ENCODE measurements at regions not wholly inside any gene's neighbourhood (a gene's known extent, or its start where the extent isn't known, plus 50 kb on each side); places are given as distances from the start of the nearest gene placed in this dataset.
"Not testable (repeated sequence)": the region's sequence is repeated elsewhere in the genome, so short reads cannot be mapped to it uniquely, and the experiment has no call there.

DNA sequence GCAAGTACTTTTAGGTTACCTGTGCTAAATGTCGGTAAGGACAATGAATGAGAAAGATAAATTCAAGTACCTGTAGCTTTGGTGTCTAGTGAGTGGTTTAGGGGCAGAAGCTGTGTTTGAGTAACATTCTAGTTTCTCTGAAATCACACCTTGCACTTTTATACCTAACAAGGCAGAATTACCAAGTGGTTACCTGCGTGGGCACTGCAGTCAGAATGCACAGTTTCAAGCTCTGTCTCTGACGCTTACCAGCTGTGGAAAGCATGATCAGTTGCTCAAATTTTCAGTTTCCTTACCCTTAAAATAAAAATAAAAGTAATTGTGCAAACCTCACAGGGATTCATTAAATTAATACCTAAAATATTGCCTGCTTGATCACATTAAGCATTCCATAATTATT, 846.9 kb upstream of the VRK2 start:
- Mint-ChIP-seq H3K4me3 (no peak overlapping the region), H3K36me3 (ENCODE audit: low read depth) (no peaks in the 10 kb centered on the region), H3K27me3 (ENCODE audit: insufficient read depth) (no peaks in the 10 kb centered on the region), H3K4me1 (ENCODE audit: low read depth) (no peaks in the 10 kb centered on the region), H3K27ac (no peak overlapping the region), H3K9me3 (peaks cover 12% of the 10 kb centered on the region)
- no peak for DNase-seq (ENCODE audit: low spot score)
- intact Hi-C loops (cut with micrococcal nuclease) = no loop called here

DNA sequence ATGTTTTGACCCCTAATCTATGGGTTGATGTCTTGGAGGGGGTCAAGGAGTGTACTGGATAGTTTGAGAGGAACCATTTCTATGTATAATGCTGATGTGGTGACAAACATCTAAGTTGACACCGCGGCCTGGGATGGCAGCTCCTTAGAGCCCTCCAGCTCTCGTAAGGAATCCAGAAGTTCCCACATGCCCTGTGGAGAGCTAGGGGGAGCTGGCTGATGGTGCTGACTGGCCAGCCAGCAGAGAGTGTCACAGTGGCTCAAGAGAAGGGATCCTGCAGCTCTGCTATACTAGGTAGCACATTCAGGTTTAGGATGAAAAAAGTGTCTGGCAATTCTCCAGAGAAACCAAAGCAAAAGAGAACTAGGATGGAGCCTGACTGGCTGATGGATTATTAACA, 842.2 kb upstream of the VRK2 start:
- no peaks in the 10 kb centered on the region for H3K36me3 Mint-ChIP-seq (ENCODE audit: low read depth)
- DNase-seq (ENCODE audit: low spot score) = no peak
- intact Hi-C loops (cut with micrococcal nuclease) = no loop called here
- no peaks in the 10 kb centered on the region for H3K27me3 Mint-ChIP-seq (ENCODE audit: insufficient read depth)
- H3K4me1 Mint-ChIP-seq (ENCODE audit: low read depth) = no peaks in the 10 kb centered on the region
- no peak overlapping the region for H3K4me3 Mint-ChIP-seq
- H3K27ac Mint-ChIP-seq = no peak overlapping the region
- H3K9me3 Mint-ChIP-seq = peaks cover 8% of the 10 kb centered on the region

DNA sequence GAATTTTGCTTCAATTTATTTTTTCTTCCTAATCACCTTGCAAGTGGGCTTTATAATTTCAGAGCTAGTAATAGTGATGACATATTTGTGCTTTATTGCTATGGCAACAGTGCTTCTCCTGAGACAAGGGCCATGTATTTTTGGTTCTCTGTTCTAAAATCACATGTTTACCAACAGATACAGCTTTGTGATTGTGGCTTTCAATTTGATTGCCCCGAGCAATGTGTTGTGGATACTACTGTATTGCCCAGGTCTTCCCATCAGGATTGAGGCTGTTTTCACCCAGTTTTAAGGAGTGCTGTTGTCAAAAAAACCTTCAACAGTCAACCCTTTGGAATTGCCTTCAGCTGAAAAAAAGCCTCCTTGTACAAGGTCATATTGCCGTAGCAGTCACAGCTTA, 841.4 kb upstream of the VRK2 start:
- intact Hi-C loops (cut with micrococcal nuclease) = no loop called here
- H3K27me3 Mint-ChIP-seq (ENCODE audit: insufficient read depth) = no peaks in the 10 kb centered on the region
- no peaks in the 10 kb centered on the region for H3K36me3 Mint-ChIP-seq (ENCODE audit: low read depth)
- no peak overlapping the region for H3K27ac Mint-ChIP-seq
- H3K4me1 Mint-ChIP-seq (ENCODE audit: low read depth) = no peaks in the 10 kb centered on the region
- H3K4me3 Mint-ChIP-seq = no peak overlapping the region
- peaks cover 8% of the 10 kb centered on the region for H3K9me3 Mint-ChIP-seq
- DNase-seq (ENCODE audit: low spot score) = no peak

DNA sequence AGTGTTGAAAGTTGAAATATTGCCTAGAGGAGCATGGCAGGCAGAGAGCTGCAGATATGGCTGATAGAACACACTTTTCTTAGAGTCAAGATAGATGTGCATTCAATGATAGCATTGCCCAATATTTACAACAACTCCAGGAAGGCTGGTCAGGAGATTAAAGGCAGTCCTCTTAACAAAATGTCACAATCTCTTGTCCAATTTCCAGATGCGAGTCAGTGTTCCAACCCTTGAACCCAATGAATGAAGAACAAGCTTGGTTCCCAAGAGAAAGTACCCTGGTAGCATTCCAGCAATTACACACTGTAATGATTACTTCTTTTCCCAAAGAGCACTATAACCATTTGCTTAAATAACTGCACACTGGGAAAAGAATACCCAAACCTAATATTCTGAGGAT, 839.4 kb upstream of the VRK2 start:
- H3K4me1 Mint-ChIP-seq (ENCODE audit: low read depth) = no peaks in the 10 kb centered on the region
- no peaks in the 10 kb centered on the region for H3K27me3 Mint-ChIP-seq (ENCODE audit: insufficient read depth)
- intact Hi-C loops (cut with micrococcal nuclease) = no loop called here
- peaks cover 8% of the 10 kb centered on the region for H3K9me3 Mint-ChIP-seq
- no peaks in the 10 kb centered on the region for H3K36me3 Mint-ChIP-seq (ENCODE audit: low read depth)
- no peak overlapping the region for H3K27ac Mint-ChIP-seq
- no peak overlapping the region for H3K4me3 Mint-ChIP-seq
- no peak for DNase-seq (ENCODE audit: low spot score)

DNA sequence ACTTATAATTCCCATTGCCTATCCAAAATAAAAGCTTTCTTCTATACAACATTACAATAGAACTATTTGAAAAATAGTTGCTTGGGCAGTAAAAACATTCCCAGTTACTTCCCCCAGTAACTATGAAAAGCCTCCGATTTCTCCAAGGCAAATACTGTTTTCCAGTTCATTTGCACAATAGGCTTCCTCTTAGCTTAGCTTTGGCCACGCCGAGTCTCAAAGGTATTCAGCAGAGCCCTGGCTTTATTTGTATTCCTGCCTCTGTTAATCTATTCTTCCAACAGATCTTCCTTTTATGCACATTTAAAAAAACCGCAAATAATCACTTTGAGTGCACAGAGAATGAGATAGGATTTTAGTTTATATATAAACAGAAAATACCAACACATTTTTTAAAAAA, 836.8 kb upstream of the VRK2 start:
- DNase-seq (ENCODE audit: low spot score) = no peak
- no peaks in the 10 kb centered on the region for H3K36me3 Mint-ChIP-seq (ENCODE audit: low read depth)
- no peak overlapping the region for H3K27ac Mint-ChIP-seq
- no peaks in the 10 kb centered on the region for H3K27me3 Mint-ChIP-seq (ENCODE audit: insufficient read depth)
- intact Hi-C loops (cut with micrococcal nuclease) = no loop called here
- no peak overlapping the region for H3K4me3 Mint-ChIP-seq
- H3K9me3 Mint-ChIP-seq = peaks cover 11% of the 10 kb centered on the region
- H3K4me1 Mint-ChIP-seq (ENCODE audit: low read depth) = no peaks in the 10 kb centered on the region

DNA sequence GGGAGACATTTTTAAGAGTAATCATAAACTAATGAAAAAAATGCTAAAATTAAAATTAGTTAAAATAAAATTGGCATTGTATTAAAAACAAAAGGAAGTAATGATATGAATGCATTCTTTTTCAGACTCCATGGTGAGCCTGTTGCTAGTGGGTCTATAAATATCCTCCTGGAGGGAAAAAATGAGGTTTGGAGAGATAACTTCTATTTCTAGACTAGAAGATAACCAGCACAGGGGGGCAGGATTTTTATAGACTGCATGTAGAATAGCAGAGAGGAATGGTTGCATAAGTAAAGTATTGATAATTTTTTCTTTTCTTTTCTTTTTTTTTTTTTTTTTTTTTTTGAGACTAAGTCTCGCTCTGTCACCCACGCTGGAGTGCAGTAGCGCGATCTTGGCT, 835.8 kb upstream of the VRK2 start:
- H3K27ac Mint-ChIP-seq = no peak overlapping the region
- no peak overlapping the region for H3K4me3 Mint-ChIP-seq
- no peaks in the 10 kb centered on the region for H3K4me1 Mint-ChIP-seq (ENCODE audit: low read depth)
- intact Hi-C loops (cut with micrococcal nuclease) = no loop called here
- H3K9me3 Mint-ChIP-seq = peaks cover 11% of the 10 kb centered on the region
- no peak for DNase-seq (ENCODE audit: low spot score)
- no peaks in the 10 kb centered on the region for H3K36me3 Mint-ChIP-seq (ENCODE audit: low read depth)
- no peaks in the 10 kb centered on the region for H3K27me3 Mint-ChIP-seq (ENCODE audit: insufficient read depth)

DNA sequence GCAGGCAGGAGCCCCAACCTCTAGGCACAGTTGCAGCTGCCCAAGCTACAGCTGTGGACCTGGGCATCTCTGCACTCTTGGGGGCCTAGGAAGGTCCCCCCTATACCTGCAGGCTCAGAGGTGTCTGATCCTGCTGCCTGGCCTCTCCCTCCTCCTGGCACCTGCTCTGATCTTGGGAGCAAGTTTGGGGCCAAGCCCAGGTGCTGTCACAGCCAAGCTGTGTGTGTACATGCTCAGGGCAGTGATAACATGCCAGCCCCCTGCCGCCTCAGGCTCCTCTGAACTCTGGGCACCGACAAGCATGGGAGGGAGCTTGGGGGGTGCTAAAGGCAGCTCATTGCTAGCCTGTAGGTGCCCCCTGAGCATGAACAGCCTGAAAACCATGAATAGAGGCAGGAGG, 829.6 kb upstream of the VRK2 start:
- no peaks in the 10 kb centered on the region for H3K27me3 Mint-ChIP-seq (ENCODE audit: insufficient read depth)
- H3K4me3 Mint-ChIP-seq = no peak overlapping the region
- DNase-seq (ENCODE audit: low spot score) = no peak
- H3K9me3 Mint-ChIP-seq = peaks cover 10% of the 10 kb centered on the region
- intact Hi-C loops (cut with micrococcal nuclease) = no loop called here
- H3K4me1 Mint-ChIP-seq (ENCODE audit: low read depth) = no peaks in the 10 kb centered on the region
- no peaks in the 10 kb centered on the region for H3K36me3 Mint-ChIP-seq (ENCODE audit: low read depth)
- no peak overlapping the region for H3K27ac Mint-ChIP-seq

DNA sequence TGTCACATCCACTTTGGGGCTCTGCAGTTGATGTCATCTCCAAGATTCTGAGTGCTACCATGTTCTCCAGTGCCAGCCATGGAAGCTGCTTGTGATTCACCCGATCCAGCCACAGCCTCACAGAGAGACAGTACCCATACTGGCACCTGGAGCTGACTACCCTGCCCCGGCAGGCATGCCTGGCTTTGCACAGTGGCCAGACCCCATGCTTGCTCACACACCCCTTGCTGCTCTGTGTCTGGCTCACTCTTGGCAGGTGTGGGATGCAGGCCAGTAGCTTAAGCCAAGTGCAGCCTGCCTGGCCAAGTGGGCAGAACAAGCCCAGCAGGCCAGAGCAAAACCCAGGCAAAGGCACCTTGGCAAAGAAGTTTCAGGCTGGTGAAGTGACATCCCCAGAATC, 828.4 kb upstream of the VRK2 start:
- Mint-ChIP-seq H3K27ac (no peak overlapping the region), H3K4me3 (no peak overlapping the region), H3K36me3 (ENCODE audit: low read depth) (no peaks in the 10 kb centered on the region), H3K9me3 (peaks cover 8% of the 10 kb centered on the region), H3K4me1 (ENCODE audit: low read depth) (no peaks in the 10 kb centered on the region), H3K27me3 (ENCODE audit: insufficient read depth) (no peaks in the 10 kb centered on the region)
- intact Hi-C loops (cut with micrococcal nuclease) = no loop called here
- no peak for DNase-seq (ENCODE audit: low spot score)

DNA sequence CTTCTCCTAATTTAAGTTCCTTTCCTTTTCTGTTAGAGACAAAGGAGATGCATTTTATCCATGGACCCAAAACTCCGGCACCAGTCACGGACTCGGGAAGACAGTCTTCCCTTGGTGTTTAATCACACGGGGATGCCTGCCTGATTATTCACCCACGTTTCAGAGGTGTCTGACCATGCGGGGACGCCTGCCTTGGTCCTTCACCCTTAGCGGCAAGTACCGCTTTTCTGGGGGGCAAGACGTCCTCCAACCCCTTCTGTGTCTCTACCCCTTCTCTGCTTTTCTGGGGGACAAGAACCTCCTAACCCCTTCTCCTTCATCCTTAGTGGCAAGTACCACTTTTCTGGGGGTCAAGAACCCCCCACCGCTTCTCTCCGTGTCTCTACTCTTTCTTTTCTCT, 816.9 kb upstream of the VRK2 start:
- H3K9me3 Mint-ChIP-seq; DNase-seq (ENCODE audit: low spot score): not testable (repeated sequence)

DNA sequence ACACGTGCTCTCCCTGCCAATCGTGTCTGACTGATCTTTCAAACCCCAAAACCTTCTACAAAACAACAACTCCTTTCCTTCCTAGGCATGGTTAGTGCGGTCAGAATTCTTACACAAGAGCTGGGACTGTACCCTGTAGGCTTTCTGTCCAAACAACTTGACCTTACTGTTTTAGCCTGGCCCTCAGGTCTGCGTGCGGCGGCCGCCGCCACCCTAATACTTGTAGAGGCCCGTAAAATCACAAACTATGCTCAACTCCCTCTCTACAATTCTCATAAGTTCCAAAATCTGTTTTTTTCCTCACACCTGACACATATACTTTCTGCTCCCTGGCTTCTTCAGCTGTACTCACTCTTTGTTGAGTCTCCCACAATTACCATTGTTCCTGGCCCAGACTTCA, 814.3 kb upstream of the VRK2 start:
- DNase-seq (ENCODE audit: low spot score); H3K4me1 Mint-ChIP-seq (ENCODE audit: low read depth); H3K27ac Mint-ChIP-seq; H3K27me3 Mint-ChIP-seq (ENCODE audit: insufficient read depth); intact Hi-C loops (cut with micrococcal nuclease); H3K9me3 Mint-ChIP-seq; H3K36me3 Mint-ChIP-seq (ENCODE audit: low read depth); H3K4me3 Mint-ChIP-seq: not testable (repeated sequence)

More for the DNA sequence above, 816.9 kb upstream of the VRK2 start:
- intact Hi-C loops (cut with micrococcal nuclease); H3K27me3 Mint-ChIP-seq (ENCODE audit: insufficient read depth); H3K36me3 Mint-ChIP-seq (ENCODE audit: low read depth); H3K4me1 Mint-ChIP-seq (ENCODE audit: low read depth); H3K27ac Mint-ChIP-seq; H3K4me3 Mint-ChIP-seq: not testable (repeated sequence)

DNA sequence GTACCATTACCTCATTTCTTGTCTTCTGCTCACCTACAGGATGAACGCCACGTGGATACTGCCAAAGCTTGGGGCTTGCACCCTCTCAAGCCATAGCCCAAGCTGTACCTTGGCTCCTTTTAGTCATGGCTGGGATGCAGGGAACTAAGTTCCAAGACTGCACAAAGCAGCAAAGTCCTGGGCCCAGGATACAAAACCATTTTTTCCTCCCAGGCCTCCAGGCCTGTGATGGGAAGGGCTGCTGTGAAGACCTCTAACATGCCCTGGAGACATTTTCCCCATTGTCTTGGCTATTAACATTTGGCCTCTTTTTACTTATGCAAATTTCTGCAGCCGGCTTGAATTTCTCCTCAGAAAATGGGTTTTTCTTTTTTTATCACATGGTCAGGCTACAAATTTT, 795.1 kb upstream of the VRK2 start:
- H3K36me3 Mint-ChIP-seq (ENCODE audit: low read depth); H3K27me3 Mint-ChIP-seq (ENCODE audit: insufficient read depth); intact Hi-C loops (cut with micrococcal nuclease); DNase-seq (ENCODE audit: low spot score); H3K4me1 Mint-ChIP-seq (ENCODE audit: low read depth); H3K27ac Mint-ChIP-seq; H3K4me3 Mint-ChIP-seq: not testable (repeated sequence)
- H3K9me3 Mint-ChIP-seq = peaks cover 41% of the 10 kb centered on the region

DNA sequence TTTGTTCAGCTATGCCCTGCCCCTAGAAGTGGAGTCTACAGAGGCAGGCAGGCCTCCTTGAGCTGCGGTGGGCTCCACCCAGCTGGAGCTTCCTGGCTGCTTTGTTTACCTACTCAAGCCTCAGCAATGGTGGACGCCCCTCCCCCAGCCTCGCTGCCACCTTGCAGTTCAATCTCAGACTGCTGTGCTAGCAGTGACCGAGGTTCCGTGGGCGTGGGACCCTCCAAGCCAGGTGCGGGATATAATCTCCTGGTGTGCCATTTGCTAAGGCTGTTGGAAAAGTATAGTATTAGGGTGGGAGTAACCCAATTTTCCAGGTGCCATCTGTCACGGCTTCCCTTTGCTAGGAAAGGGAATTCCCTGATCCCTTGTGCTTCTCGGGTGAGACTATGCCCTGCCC, 770.2 kb upstream of the VRK2 start:
- intact Hi-C loops (cut with micrococcal nuclease); H3K4me3 Mint-ChIP-seq; H3K27me3 Mint-ChIP-seq (ENCODE audit: insufficient read depth); H3K4me1 Mint-ChIP-seq (ENCODE audit: low read depth); DNase-seq (ENCODE audit: low spot score); H3K27ac Mint-ChIP-seq; H3K36me3 Mint-ChIP-seq (ENCODE audit: low read depth): not testable (repeated sequence)
- H3K9me3 Mint-ChIP-seq = peaks cover 28% of the 10 kb centered on the region

DNA sequence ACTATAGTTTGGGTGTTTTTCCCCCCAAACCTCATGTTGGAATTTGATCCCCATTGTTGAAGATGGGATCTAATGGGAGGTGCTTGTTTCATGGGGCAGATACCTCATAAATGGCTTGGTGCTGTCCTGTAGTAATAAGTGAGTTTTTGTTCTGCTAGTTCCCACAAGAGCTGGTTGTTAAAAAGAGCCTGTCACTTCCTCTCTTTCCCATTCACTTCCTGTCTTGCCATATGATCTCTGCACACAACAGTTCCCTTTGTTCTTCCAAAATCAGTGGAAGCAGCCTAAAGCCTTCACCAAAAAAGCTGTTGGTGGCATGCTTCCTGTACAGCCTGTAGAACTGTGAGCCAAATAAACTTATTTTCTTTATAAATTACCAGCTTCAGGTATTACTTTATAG, 768.2 kb upstream of the VRK2 start:
- Mint-ChIP-seq H3K9me3 (peaks cover 31% of the 10 kb centered on the region), H3K27me3 (ENCODE audit: insufficient read depth) (no peaks in the 10 kb centered on the region)

DNA sequence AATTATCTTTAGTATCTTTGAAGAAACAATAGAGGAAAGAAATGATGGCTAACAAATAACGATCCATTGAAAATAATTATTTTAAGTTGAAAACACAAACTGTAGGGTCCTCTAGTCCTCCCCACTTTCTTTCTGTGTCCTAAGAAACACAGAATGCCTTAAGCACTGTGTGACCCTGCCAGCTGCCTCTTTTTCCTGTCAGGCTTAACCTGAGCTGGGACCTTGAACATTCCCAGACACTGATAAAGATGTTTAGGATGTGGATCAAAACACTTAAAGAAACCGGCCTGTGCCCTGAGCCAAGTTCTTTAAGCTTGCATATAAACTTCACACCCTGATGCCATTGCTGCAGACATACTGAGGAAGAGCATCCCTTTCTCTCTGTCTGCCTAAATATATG, 755.4 kb upstream of the VRK2 start:
- no peaks in the 10 kb centered on the region for H3K27me3 Mint-ChIP-seq (ENCODE audit: insufficient read depth)
- intact Hi-C loops (cut with micrococcal nuclease) = no loop called here

More for the DNA sequence above, 768.2 kb upstream of the VRK2 start:
- Mint-ChIP-seq H3K4me1 (ENCODE audit: low read depth) (no peaks in the 10 kb centered on the region), H3K36me3 (ENCODE audit: low read depth) (no peaks in the 10 kb centered on the region), H3K4me3 (no peak overlapping the region), H3K27ac (no peak overlapping the region)
- intact Hi-C loops (cut with micrococcal nuclease) = no loop called here
- DNase-seq (ENCODE audit: low spot score) = no peak

More for the DNA sequence above, 755.4 kb upstream of the VRK2 start:
- no peak for DNase-seq (ENCODE audit: low spot score)
- Mint-ChIP-seq H3K36me3 (ENCODE audit: low read depth) (no peaks in the 10 kb centered on the region), H3K27ac (no peak overlapping the region), H3K4me1 (ENCODE audit: low read depth) (no peaks in the 10 kb centered on the region), H3K9me3 (no peaks in the 10 kb centered on the region), H3K4me3 (no peak overlapping the region)

All from activated T-helper 1 cell treated with anti-CD3 and anti-CD28 coated beads, Interleukin-12 subunit alpha, Interleukin-12 subunit beta, Interleukin-2, Interleukin-4 antibody, amounts not matched to agents 30 ng/mL and 10 ng/mL and 1 ng/mL, durations not matched to agents 14 hours and 24 hours and 36 hours (primary cell).